ENCODE measurements at regions not wholly inside any gene's neighbourhood (a gene's known extent, or its start where the extent isn't known, plus 50 kb on each side); places are given as distances from the start of the nearest gene placed in this dataset.
"Not testable (repeated sequence)": the region's sequence is repeated elsewhere in the genome, so short reads cannot be mapped to it uniquely, and the experiment has no call there.

GRCh38 chr5:114844711-114845110, 325.0 kb downstream of the TRIM36 start:
- TF ChIP-seq CTCF, EZH2phosphoT487, EZH2 (IDR thresholded peaks at IDR 0.05): not testable (repeated sequence)
